Mesothelial cell of epicardium (in vitro differentiated cells): ENCODE measurements at regions not wholly inside any gene's neighbourhood (a gene's known extent, or its start where the extent isn't known, plus 50 kb on each side); places are given as distances from the start of the nearest gene placed in this dataset.

Experiments used
- DNase-seq, 2 experiments: peaks; one replicate each; pipeline ENCODE4 v3.0.0; 2021; ENCODE audit warnings: low spot score in 2 of 2; ENCODE audit not compliant: unreplicated experiment in 2 of 2
- H3K27ac Mint-ChIP-seq: 2 replicates; pipeline ENCODE4 v1.8.0; 2021; ENCODE audit warnings: mixed read lengths
- H3K27me3 Mint-ChIP-seq: 2 replicates; pipeline ENCODE4 v1.8.0; 2021; ENCODE audit warnings: low read depth, mixed read lengths
- H3K36me3 Mint-ChIP-seq: 2 replicates; pipeline ENCODE4 v1.8.0; 2021; ENCODE audit warnings: mixed read lengths
- H3K4me1 Mint-ChIP-seq: 2 replicates; pipeline ENCODE4 v1.8.0; 2021; ENCODE audit warnings: mixed read lengths
- H3K4me3 Mint-ChIP-seq: 2 replicates; pipeline ENCODE4 v1.8.0; 2021; ENCODE audit warnings: mild to moderate bottlenecking, moderate library complexity, mixed read lengths
- H3K9me3 Mint-ChIP-seq: 2 replicates; pipeline ENCODE4 v1.8.0; 2021; ENCODE audit warnings: mixed read lengths
- CTCF ChIP-seq: fragments of 200-600 bp; sonication (generic); IDR thresholded peaks from one replicate; pipeline ENCODE4 v1.5.0; 2021; ENCODE audit warnings: antibody characterized with exemption; ENCODE audit not compliant: unreplicated experiment

GRCh38 chr15:47614360-47615011 lies 102.8 kb upstream of the SEMA6D start:
- no peak overlapping the region for H3K4me3 Mint-ChIP-seq
- no peak for DNase-seq
- no peak for TF ChIP-seq CTCF
- H3K9me3 Mint-ChIP-seq, result no peaks in the 10 kb centered on the region
- H3K27ac Mint-ChIP-seq, result no peak overlapping the region
- no peaks in the 10 kb centered on the region for H3K36me3 Mint-ChIP-seq
- H3K27me3 Mint-ChIP-seq, result no peaks in the 10 kb centered on the region
- peaks cover 49% of the 10 kb centered on the region for H3K4me1 Mint-ChIP-seq

- DNase-seq, result no peak
- no peaks in the 10 kb centered on the region for H3K9me3 Mint-ChIP-seq
- peaks cover 27% of the 10 kb centered on the region for H3K4me1 Mint-ChIP-seq
- no peaks in the 10 kb centered on the region for H3K27me3 Mint-ChIP-seq
- no peak overlapping the region for H3K4me3 Mint-ChIP-seq
- H3K36me3 Mint-ChIP-seq, result no peaks in the 10 kb centered on the region
- TF ChIP-seq CTCF, result no peak
- H3K27ac Mint-ChIP-seq, result no peak overlapping the region
Measured at GRCh38 chr15:47616876-47617275, 100.4 kb upstream of the SEMA6D start.

- Mint-ChIP-seq H3K4me1 (peaks cover 18% of the 10 kb centered on the region), H3K9me3 (no peaks in the 10 kb centered on the region), H3K27me3 (no peaks in the 10 kb centered on the region), H3K4me3 (no peak overlapping the region), H3K36me3 (no peaks in the 10 kb centered on the region), H3K27ac (no peak overlapping the region)
- no peak for TF ChIP-seq CTCF
- no peak for DNase-seq
Measured at GRCh38 chr15:47618241-47618640, 99.1 kb upstream of the SEMA6D start.

GRCh38 chr15:47620960-47621681 lies 96.2 kb upstream of the SEMA6D start:
- peaks cover 14% of the 10 kb centered on the region for H3K4me1 Mint-ChIP-seq
- no peaks in the 10 kb centered on the region for H3K27me3 Mint-ChIP-seq

DNA sequence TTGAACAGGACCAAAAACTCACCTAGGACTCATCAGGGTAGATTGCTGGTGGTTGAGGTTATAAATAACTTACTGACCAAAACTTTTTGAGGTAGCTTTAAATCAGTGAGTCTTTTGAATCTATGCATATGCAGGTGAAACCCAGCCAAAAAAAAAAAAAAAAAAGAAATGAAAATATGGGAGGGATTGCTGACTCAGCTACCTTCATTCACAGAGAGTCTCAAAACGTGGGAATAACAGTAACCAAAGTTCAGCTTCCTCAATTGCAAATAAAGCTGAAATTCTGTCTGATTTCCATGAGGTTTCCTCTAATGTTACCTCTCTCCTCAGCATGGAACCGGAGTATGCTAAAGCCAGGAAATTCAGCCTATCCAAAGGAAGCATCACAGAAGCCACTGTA lies 95.2 kb upstream of the SEMA6D start:
- H3K27ac Mint-ChIP-seq, result no peak overlapping the region
- no peak for TF ChIP-seq CTCF

More at GRCh38 chr15:47620960-47621681, 96.2 kb upstream of the SEMA6D start:
- Mint-ChIP-seq H3K9me3 (no peaks in the 10 kb centered on the region), H3K27ac (no peak overlapping the region), H3K36me3 (no peaks in the 10 kb centered on the region), H3K4me3 (no peak overlapping the region)
- DNase-seq, result no peak
- TF ChIP-seq CTCF, result no peak

More for the DNA sequence above, 95.2 kb upstream of the SEMA6D start:
- Mint-ChIP-seq H3K27me3 (no peaks in the 10 kb centered on the region), H3K9me3 (no peaks in the 10 kb centered on the region), H3K4me3 (no peak overlapping the region), H3K4me1 (peaks cover 10% of the 10 kb centered on the region), H3K36me3 (no peaks in the 10 kb centered on the region)
- DNase-seq, result no peak
